ENCODE measurements at regions not wholly inside any gene's neighbourhood (a gene's known extent, or its start where the extent isn't known, plus 50 kb on each side); places are given as distances from the start of the nearest gene placed in this dataset.

- no peak overlapping the region for H3K4me3 ChIP-seq (ENCODE audit: low read depth, low read length)
- ChIA-PET CTCF (interaction anchor here (0.7 to 10.2 kb wide), 5 partner anchors 14 to 323 kb away, joined by 3 to 179 read pairs (median 6); no protein-coding TSS in a partner anchor), POLR2A (no interaction called here)
- H3K9me3 ChIP-seq (ENCODE audit: control insufficient read depth, insufficient read depth, low read depth, low read length): no peaks in the 10 kb centered on the region
- TF ChIP-seq ZNF510 (tag by site-specific recombination; IDR thresholded peaks at IDR 0.05; ENCODE audit: insufficient replicate concordance) (no peak), ZNF26 (tag by site-specific recombination; IDR thresholded peaks at IDR 0.05) (no peak), ZNF561 (tag by site-specific recombination; IDR thresholded peaks at IDR 0.05; ENCODE audit: borderline replicate concordance) (no peak), YY1 (tag by site-specific recombination; IDR thresholded peaks at IDR 0.05) (no peak), KLF10 (tag by site-specific recombination; IDR thresholded peaks at IDR 0.05) (no peak)
- no peaks in the 10 kb centered on the region for H3K36me3 ChIP-seq (ENCODE audit: control insufficient read depth in 2 of 2, insufficient read depth in 1 of 2, low read length in 2 of 2)
- peaks cover 11% of the 10 kb centered on the region for H3K4me1 ChIP-seq (ENCODE audit: control insufficient read depth, insufficient read depth, low read length)
- H3K27ac ChIP-seq (ENCODE audit: extremely low read depth, low read depth, low read length): no peak overlapping the region
Observed at GRCh38 chr1:115462566-115463076, 124.6 kb upstream of the NGF start.

DNA sequence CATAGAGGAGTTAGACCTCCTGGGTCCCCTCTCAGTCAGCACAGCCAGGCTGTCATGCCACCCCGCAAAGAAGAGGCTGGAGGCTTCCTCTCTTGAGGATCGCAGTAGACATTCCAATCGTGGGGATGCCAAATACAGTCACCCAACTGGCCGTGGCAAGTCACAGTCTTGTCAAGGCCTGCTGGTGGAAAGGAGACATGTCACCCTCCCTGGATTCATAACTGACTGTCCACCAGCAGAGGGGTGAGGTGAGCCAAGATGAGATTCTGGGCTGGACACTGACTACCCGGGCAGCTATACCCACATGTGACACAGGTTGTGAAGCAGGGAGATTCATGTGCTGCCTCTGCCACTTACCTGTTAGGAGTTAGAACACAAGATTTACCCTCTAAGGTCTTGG lies 123.5 kb upstream of the NGF start:
- no peak overlapping the region for H3K27ac ChIP-seq (ENCODE audit: extremely low read depth, low read depth, low read length)
- TF ChIP-seq ZNF76 (tag by site-specific recombination; IDR thresholded peaks at IDR 0.05; ENCODE audit: borderline replicate concordance, low read depth) (no peak), ZNF18 (tag by site-specific recombination; IDR thresholded peaks at IDR 0.05) (no peak), ZSCAN5A (tag by site-specific recombination; IDR thresholded peaks at IDR 0.05) (no peak), SP7 (tag by site-specific recombination; IDR thresholded peaks at IDR 0.05) (no peak), MYNN (tag by site-specific recombination; IDR thresholded peaks at IDR 0.05; ENCODE audit: borderline replicate concordance) (no peak), ZNF488 (tag by site-specific recombination; IDR thresholded peaks at IDR 0.05) (no peak), BCL11B (tag by site-specific recombination; IDR thresholded peaks at IDR 0.05; ENCODE audit: low read depth) (no peak), ZNF324 (tag by site-specific recombination; IDR thresholded peaks at IDR 0.05) (no peak), ZNF248 (tag by site-specific recombination; IDR thresholded peaks at IDR 0.05) (no peak), ZNF10 (tag by site-specific recombination; IDR thresholded peaks at IDR 0.05) (no peak), ZBTB6 (tag by site-specific recombination; IDR thresholded peaks at IDR 0.05) (no peak), ZNF302 (tag by site-specific recombination; IDR thresholded peaks at IDR 0.05; ENCODE audit: low read depth) (no peak)
- TF ChIP-seq, protein P1, sequence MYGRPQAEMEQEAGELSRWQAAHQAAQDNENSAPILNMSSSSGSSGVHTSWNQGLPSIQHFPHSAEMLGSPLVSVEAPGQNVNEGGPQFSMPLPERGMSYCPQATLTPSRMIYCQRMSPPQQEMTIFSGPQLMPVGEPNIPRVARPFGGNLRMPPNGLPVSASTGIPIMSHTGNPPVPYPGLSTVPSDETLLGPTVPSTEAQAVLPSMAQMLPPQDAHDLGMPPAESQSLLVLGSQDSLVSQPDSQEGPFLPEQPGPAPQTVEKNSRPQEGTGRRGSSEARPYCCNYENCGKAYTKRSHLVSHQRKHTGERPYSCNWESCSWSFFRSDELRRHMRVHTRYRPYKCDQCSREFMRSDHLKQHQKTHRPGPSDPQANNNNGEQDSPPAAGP (tag by site-specific recombination; IDR thresholded peaks at IDR 0.05): no peak
- TF ChIP-seq, protein P2, sequence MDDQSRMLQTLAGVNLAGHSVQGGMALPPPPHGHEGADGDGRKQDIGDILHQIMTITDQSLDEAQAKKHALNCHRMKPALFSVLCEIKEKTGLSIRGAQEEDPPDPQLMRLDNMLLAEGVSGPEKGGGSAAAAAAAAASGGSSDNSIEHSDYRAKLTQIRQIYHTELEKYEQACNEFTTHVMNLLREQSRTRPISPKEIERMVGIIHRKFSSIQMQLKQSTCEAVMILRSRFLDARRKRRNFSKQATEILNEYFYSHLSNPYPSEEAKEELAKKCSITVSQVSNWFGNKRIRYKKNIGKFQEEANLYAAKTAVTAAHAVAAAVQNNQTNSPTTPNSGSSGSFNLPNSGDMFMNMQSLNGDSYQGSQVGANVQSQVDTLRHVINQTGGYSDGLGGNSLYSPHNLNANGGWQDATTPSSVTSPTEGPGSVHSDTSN (CRISPR knock-in tag; IDR thresholded peaks at IDR 0.05): no peak
- H3K36me3 ChIP-seq (ENCODE audit: control insufficient read depth in 2 of 2, insufficient read depth in 1 of 2, low read length in 2 of 2): no peaks in the 10 kb centered on the region
- CTCF ChIA-PET: interaction anchor here (1.4 to 10.2 kb wide), 2 partner anchors 52 to 322 kb away, joined by 6 to 179 read pairs; no protein-coding TSS in a partner anchor
- no peaks in the 10 kb centered on the region for H3K9me3 ChIP-seq (ENCODE audit: control insufficient read depth, insufficient read depth, low read depth, low read length)
- POLR2A ChIA-PET: no interaction called here
- peaks cover 18% of the 10 kb centered on the region for H3K4me1 ChIP-seq (ENCODE audit: control insufficient read depth, insufficient read depth, low read length)
- H3K4me3 ChIP-seq (ENCODE audit: low read depth, low read length): no peak overlapping the region
